HCT116 (cell line): ENCODE measurements at regions not wholly inside any gene's neighbourhood (a gene's known extent, or its start where the extent isn't known, plus 50 kb on each side); places are given as distances from the start of the nearest gene placed in this dataset.

Experiments
- ATAC-seq: fragments of 200-7000 bp; cut with Tn5 transposase; 2 replicates; pipeline ENCODE4 v1.9.1; 2020; ENCODE audit warnings: mild to moderate bottlenecking, moderate library complexity
- BruUV-seq: library from RNA; stranded (reverse); fragments of 400-500 nt; replicated peaks from 2 replicates; lab custom pipeline; 2021; lab: Mats Ljungman, UMichigan
- CTCF ChIA-PET: fragments of 300-600 bp; sonication (Branson Sonifier 250); formaldehyde crosslinking; loops from one replicate; lab custom pipeline; 2021; ENCODE audit warnings: antibody characterized with exemption; lab: Charles Lee
- POLR2A ChIA-PET: fragments of 300-600, 350-600 bp; sonication (Branson Sonifier 250); formaldehyde crosslinking; loops from one replicate; lab custom pipeline; 2021; ENCODE audit warnings: antibody characterized with exemption; lab: Charles Lee
- RAD21 ChIA-PET, 2 experiments: fragments of 300-600 bp; sonication (Branson Sonifier 250); formaldehyde crosslinking; loops; one replicate each; lab custom pipeline; 2023; ENCODE audit warnings: low total read pairs in 2 of 2; ENCODE audit not compliant: uncharacterized antibody in 2 of 2, unreplicated experiment in 2 of 2, low non-redundant PET in 1 of 2; lab: Charles Lee
- DNase-seq: peaks from one replicate; pipeline ENCODE4 v3.0.0-alpha.2; 2010; ENCODE audit warnings: low read depth, low spot score
- H2AFZ ChIP-seq: fragments of 200-600 bp; shearing (Covaris generic), sonication (generic); 2 replicates; pipeline ENCODE4 v1.6.1; 2017; ENCODE audit warnings: low read depth, mixed run types, mixed read lengths, antibody characterized with exemption, low read length; ENCODE audit not compliant: poor library complexity, severe bottlenecking
- H3K27ac ChIP-seq: 2 replicates; pipeline ENCODE4 v1.5.1; 2012; ENCODE audit warnings: low read depth, low read length
- H3K27me3 ChIP-seq: fragments of 200-600 bp; sonication (generic); 2 replicates; pipeline ENCODE4 v1.6.1; 2016; ENCODE audit warnings: mixed run types, low read length, mixed read lengths; ENCODE audit not compliant: insufficient read depth
- H3K36me3 ChIP-seq, 2 experiments: fragments of 200-500 bp in 1 of 2; fragments of 200-600 bp in 1 of 2; sonication (Bioruptor generic) in 1 of 2; sonication (generic) in 1 of 2; 2 replicates each; pipeline versions ENCODE4 v1.5.1 to v1.6.1; 2014 to 2016; ENCODE audit warnings: low read length in 2 of 2, inconsistent platforms in 1 of 2, mixed read lengths in 1 of 2, mixed run types in 1 of 2; ENCODE audit not compliant: insufficient read depth in 2 of 2, control insufficient read depth in 1 of 2
- H3K4me1 ChIP-seq, 2 experiments: fragments of 200-600 bp in 1 of 2; sonication (generic) in 1 of 2; 2 replicates each; pipeline versions ENCODE4 v1.5.1 to v1.6.1; 2012 to 2017; ENCODE audit warnings: low read length in 2 of 2, inconsistent platforms in 1 of 2, mild to moderate bottlenecking in 1 of 2, mixed read lengths in 1 of 2, mixed run types in 1 of 2, moderate library complexity in 1 of 2; ENCODE audit not compliant: insufficient read depth in 2 of 2, control insufficient read depth in 1 of 2
- H3K4me2 ChIP-seq: fragments of 200-600 bp; sonication (generic); 2 replicates; pipeline ENCODE4 v1.6.1; 2017; ENCODE audit warnings: mixed run types, low read length, mixed read lengths
- H3K4me3 ChIP-seq, 2 experiments: fragments of 200-600 bp in 1 of 2; sonication (generic) in 1 of 2; replicated peaks in 1 of 2; 2 replicates each; pipeline ENCODE4 v1.5.1; 2011 to 2016; ENCODE audit warnings: low read length in 2 of 2, control low read depth in 1 of 2, low read depth in 1 of 2, mild to moderate bottlenecking in 1 of 2, mixed read lengths in 1 of 2, mixed run types in 1 of 2
- H3K79me2 ChIP-seq: fragments of 200-600 bp; sonication (generic); 2 replicates; pipeline ENCODE4 v1.6.1; 2017; ENCODE audit warnings: mild to moderate bottlenecking, mixed run types, low read length, moderate library complexity, mixed read lengths; ENCODE audit not compliant: insufficient read depth
- H3K9ac ChIP-seq: fragments of 200-600 bp; sonication (generic); 2 replicates; pipeline ENCODE4 v1.6.1; 2016; ENCODE audit warnings: low read length, mixed read lengths
- H3K9me2 ChIP-seq: fragments of 200-600 bp; sonication (generic), shearing (Covaris generic); 2 replicates; pipeline ENCODE4 v1.6.1; 2017; ENCODE audit warnings: mixed run types, mild to moderate bottlenecking, moderate library complexity; ENCODE audit not compliant: insufficient read depth
- H3K9me3 ChIP-seq, 2 experiments: fragments of 200-500 bp in 1 of 2; fragments of 200-600 bp in 1 of 2; sonication (Bioruptor generic) in 1 of 2; sonication (generic) in 1 of 2; 2 replicates each; pipeline ENCODE4 v1.6.1; 2014 to 2017; ENCODE audit warnings: low read length in 2 of 2, mixed read lengths in 2 of 2, inconsistent platforms in 1 of 2, low read depth in 1 of 2, mild to moderate bottlenecking in 1 of 2, mixed run types in 1 of 2, moderate library complexity in 1 of 2; ENCODE audit not compliant: control insufficient read depth in 1 of 2, insufficient read depth in 1 of 2
- H4K20me1 ChIP-seq: fragments of 200-600 bp; sonication (generic), shearing (Covaris generic); 2 replicates; pipeline ENCODE4 v1.6.1; 2017; ENCODE audit warnings: mixed run types, mild to moderate bottlenecking, moderate library complexity; ENCODE audit not compliant: insufficient read depth
- CBX3 ChIP-seq: IDR thresholded peaks from 2 replicates; pipeline ENCODE4 v1.6.1; 2012; ENCODE audit warnings: low read depth
- EGR1 ChIP-seq: IDR thresholded peaks from 2 replicates; pipeline ENCODE4 v1.6.1; 2012; ENCODE audit warnings: low read depth
- ELF1 ChIP-seq: IDR thresholded peaks from 2 replicates; pipeline ENCODE4 v1.6.1; 2012; ENCODE audit warnings: low read depth, borderline replicate concordance
- EZH2 ChIP-seq: fragments of 200-600 bp; sonication (generic); IDR thresholded peaks from 2 replicates; pipeline ENCODE4 v1.6.1; 2017; ENCODE audit warnings: antibody characterized with exemption, mixed run types
- EZH2phosphoT487 ChIP-seq: fragments of 200-600 bp; IDR thresholded peaks from 2 replicates; pipeline ENCODE4 v1.6.1; 2018; ENCODE audit warnings: antibody characterized with exemption, borderline replicate concordance
- FOSL1 ChIP-seq: IDR thresholded peaks from 2 replicates; pipeline ENCODE4 v1.6.1; 2012; ENCODE audit warnings: low read depth
- POLR2A ChIP-seq: IDR thresholded peaks from 2 replicates; pipeline ENCODE4 v1.7.0; 2011; ENCODE audit warnings: borderline replicate concordance; ENCODE audit not compliant: insufficient read depth, insufficient read length; ENCODE audit errors: extremely low read depth
- POLR2AphosphoS5 ChIP-seq: IDR thresholded peaks from 2 replicates; pipeline ENCODE4 v1.6.1; 2011; ENCODE audit warnings: mild to moderate bottlenecking, low read depth, low read length, moderate library complexity
- REST ChIP-seq: IDR thresholded peaks from 2 replicates; pipeline ENCODE4 v1.6.1; 2012; ENCODE audit warnings: low read depth
- SIN3A ChIP-seq: IDR thresholded peaks from 2 replicates; pipeline ENCODE4 v1.6.1; 2012; ENCODE audit warnings: low read depth
- SP1 ChIP-seq: IDR thresholded peaks from 2 replicates; pipeline ENCODE4 v1.6.1; 2012; ENCODE audit warnings: low read depth
- SRF ChIP-seq: IDR thresholded peaks from 2 replicates; pipeline ENCODE4 v1.6.1; 2012; ENCODE audit warnings: low read depth
- TCF7L2 ChIP-seq: IDR thresholded peaks from 2 replicates; pipeline ENCODE4 v1.7.0; 2011; ENCODE audit warnings: borderline replicate concordance, inconsistent platforms; ENCODE audit not compliant: insufficient read depth, insufficient read length; ENCODE audit errors: extremely low read depth
- YY1 ChIP-seq: IDR thresholded peaks from 2 replicates; pipeline ENCODE4 v1.6.1; 2011; ENCODE audit warnings: low read length, low read depth, moderate library complexity, mild to moderate bottlenecking; ENCODE audit not compliant: insufficient replicate concordance; ENCODE audit errors: extremely low read depth
- ZBTB33 ChIP-seq: IDR thresholded peaks from 2 replicates; pipeline ENCODE4 v1.6.1; 2011; ENCODE audit warnings: mild to moderate bottlenecking, low read length, moderate library complexity; ENCODE audit not compliant: insufficient replicate concordance; ENCODE audit errors: extremely low read depth
- ZFX ChIP-seq: fragments of 450-650 bp; IDR thresholded peaks from 2 replicates; pipeline ENCODE4 v1.6.1; 2017
- intact Hi-C: fragments of 100-400 bp; cut with micrococcal nuclease; formaldehyde crosslinking; loops from 2 replicates; pipeline ENCODE4 v1.10.0; 2022

GRCh38 chr4:59837751-59838150, 1362.4 kb upstream of the ADGRL3 start:
- CTCF ChIA-PET: no interaction called here

GRCh38 chr4:59838236-59838635, 1361.9 kb upstream of the ADGRL3 start:
- Histone ChIP-seq H3K9me2 (no peaks in the 10 kb centered on the region), H3K27ac (no peak overlapping the region), H3K27me3 (no peaks in the 10 kb centered on the region), H3K9ac (no peak overlapping the region), H4K20me1 (no peaks in the 10 kb centered on the region), H3K36me3 (no peaks in the 10 kb centered on the region), H3K4me2 (no peak overlapping the region), H3K4me1 (no peaks in the 10 kb centered on the region), H2AFZ (no peak overlapping the region), H3K79me2 (no peaks in the 10 kb centered on the region), H3K4me3 (no peak overlapping the region), H3K9me3 (peaks cover 0 to 21% of the 10 kb centered on the region in 2 experiments; a peak in 1 of 4 replicates)
- ATAC-seq (no peak), DNase-seq (no peak)
- POLR2A ChIA-PET: no interaction called here
- TF ChIP-seq SIN3A: no peak
- no peak for TF ChIP-seq POLR2AphosphoS5
- no peak for TF ChIP-seq POLR2A
- TF ChIP-seq ELF1: no peak
- TF ChIP-seq ZFX: no peak
- TF ChIP-seq CBX3: no peak
- no peak for TF ChIP-seq SP1
- no peak for TF ChIP-seq YY1
- TF ChIP-seq EGR1: no peak
- TF ChIP-seq FOSL1: no peak
- no peak for TF ChIP-seq REST
- TF ChIP-seq TCF7L2: no peak
- no peak for TF ChIP-seq EZH2
- no peak for TF ChIP-seq SRF
- no peak for TF ChIP-seq ZBTB33
- intact Hi-C loops: no loop called here
- CTCF ChIA-PET: no interaction called here
- RAD21 ChIA-PET: no interaction called here
- no TSS peak for BruUV-seq

More at GRCh38 chr4:59837751-59838150, 1362.4 kb upstream of the ADGRL3 start:
- Histone ChIP-seq H2AFZ (no peak overlapping the region), H3K4me1 (no peaks in the 10 kb centered on the region), H3K9ac (no peak overlapping the region), H3K4me3 (no peak overlapping the region), H3K9me3 (peaks cover 0 to 21% of the 10 kb centered on the region in 2 experiments; a peak in 1 of 4 replicates), H3K27me3 (no peaks in the 10 kb centered on the region), H3K36me3 (no peaks in the 10 kb centered on the region), H3K27ac (no peak overlapping the region), H3K79me2 (no peaks in the 10 kb centered on the region), H3K9me2 (no peaks in the 10 kb centered on the region), H3K4me2 (no peak overlapping the region), H4K20me1 (no peaks in the 10 kb centered on the region)
- no peak for DNase-seq
- RAD21 ChIA-PET: no interaction called here
- TF ChIP-seq EZH2phosphoT487: no peak
- no TSS peak for BruUV-seq
- intact Hi-C loops: no loop called here
- POLR2A ChIA-PET: no interaction called here
- ATAC-seq: no peak
